ENCODE measurements at regions not wholly inside any gene's neighbourhood (a gene's known extent, or its start where the extent isn't known, plus 50 kb on each side); places are given as distances from the start of the nearest gene placed in this dataset.

DNA sequence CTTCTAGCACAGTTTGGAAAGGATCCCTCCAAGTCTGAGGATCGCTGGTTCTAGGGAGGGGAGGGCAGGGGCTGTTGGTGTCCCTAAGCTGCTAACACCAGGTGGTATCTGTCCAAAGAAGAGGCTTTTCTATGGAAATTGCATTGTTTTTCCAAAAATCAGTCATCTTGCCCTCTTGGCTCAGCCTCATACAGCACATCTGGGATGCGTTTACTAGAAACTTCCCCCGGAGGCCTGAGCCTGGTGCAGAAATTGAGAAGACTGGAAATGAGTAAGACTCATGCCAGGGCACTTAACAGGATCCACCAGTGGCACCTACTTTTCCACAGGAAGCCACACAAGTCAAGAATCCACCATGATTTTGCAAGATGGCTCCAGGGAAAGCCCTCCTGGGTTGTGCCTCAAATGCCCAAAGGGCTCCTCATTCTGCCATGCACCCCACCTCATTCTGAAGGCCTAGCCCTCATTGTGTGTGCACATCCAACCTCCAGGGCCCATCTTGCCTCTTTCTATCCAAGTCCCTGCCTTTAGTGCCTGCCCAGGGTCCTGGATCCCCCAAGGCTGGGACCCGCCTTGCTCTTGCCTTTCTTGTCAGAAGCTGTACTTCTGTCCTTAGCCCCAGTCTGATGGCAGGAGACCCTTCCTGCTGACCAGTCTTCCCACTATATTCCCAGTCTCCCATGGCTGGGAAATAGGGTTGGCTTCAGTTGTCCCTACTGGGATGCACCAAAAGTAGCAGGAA, 97.6 kb downstream of the MRPL14 start:
- DNase-seq (ENCODE audit: low spot score) = no peak
- TF ChIP-seq, protein P1, sequence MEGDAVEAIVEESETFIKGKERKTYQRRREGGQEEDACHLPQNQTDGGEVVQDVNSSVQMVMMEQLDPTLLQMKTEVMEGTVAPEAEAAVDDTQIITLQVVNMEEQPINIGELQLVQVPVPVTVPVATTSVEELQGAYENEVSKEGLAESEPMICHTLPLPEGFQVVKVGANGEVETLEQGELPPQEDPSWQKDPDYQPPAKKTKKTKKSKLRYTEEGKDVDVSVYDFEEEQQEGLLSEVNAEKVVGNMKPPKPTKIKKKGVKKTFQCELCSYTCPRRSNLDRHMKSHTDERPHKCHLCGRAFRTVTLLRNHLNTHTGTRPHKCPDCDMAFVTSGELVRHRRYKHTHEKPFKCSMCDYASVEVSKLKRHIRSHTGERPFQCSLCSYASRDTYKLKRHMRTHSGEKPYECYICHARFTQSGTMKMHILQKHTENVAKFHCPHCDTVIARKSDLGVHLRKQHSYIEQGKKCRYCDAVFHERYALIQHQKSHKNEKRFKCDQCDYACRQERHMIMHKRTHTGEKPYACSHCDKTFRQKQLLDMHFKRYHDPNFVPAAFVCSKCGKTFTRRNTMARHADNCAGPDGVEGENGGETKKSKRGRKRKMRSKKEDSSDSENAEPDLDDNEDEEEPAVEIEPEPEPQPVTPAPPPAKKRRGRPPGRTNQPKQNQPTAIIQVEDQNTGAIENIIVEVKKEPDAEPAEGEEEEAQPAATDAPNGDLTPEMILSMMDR (IDR thresholded peaks at IDR 0.05; ENCODE audit: extremely low read depth, insufficient read depth, missing control alignments) = no peak
- in situ Hi-C loops (cut with MboI; ENCODE audit: low pct_unique_long_range_greater_than_20kb, low sequenced_read_pairs, unreplicated experiment) = no loop called here

DNA sequence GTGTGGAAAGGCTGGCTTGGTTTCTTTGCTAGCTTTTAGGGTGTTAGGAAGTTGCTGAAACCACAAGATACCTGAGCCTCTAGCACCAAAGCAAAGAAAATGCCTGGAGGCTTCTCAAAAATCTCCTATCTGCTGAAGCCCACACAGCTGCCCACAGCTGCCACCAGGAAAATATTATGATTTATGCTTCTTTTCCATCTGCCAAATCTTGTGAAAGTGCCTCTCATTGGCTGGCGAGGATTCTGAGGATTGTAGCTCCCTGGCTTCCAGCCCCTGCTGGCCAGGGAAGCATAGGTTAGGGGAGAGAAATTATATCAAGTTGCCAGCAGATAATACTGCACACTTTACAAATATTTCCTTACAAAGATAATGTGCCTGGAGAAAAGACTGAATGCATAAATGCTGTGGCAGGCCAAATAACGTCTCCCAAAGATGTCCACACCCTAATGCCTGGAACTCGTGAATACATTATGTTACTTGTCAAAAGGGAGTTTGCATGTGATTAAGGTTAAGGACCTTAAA, 98.4 kb downstream of the MRPL14 start:
- in situ Hi-C loops (cut with MboI; ENCODE audit: low pct_unique_long_range_greater_than_20kb, low sequenced_read_pairs, unreplicated experiment) = no loop called here
- no peak for DNase-seq (ENCODE audit: low spot score)
- TF ChIP-seq, protein P1 (IDR thresholded peaks at IDR 0.05; ENCODE audit: extremely low read depth, insufficient read depth, missing control alignments) = no peak

DNA sequence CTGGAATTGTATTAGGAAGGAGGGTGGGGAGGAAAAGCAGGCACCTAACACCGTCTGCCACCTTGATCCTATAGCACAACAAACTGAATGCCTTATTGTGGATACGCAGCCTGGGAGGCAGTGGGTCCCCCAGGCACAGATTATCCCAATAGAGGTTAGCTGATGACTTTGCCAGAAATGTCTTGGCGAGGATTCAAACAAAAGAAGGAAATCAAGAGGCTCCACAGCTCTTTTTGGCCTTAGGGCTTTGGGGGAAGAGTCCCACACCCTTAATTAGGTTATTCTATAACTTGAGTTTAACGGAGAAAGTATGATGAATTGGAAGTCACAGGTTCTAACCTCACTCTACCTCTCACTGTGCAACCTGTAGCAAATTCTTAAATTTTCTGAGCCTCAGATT, 102.0 kb downstream of the MRPL14 start:
- in situ Hi-C loops (cut with MboI; ENCODE audit: low pct_unique_long_range_greater_than_20kb, low sequenced_read_pairs, unreplicated experiment) = no loop called here
- DNase-seq (ENCODE audit: low spot score) = no peak
- TF ChIP-seq, protein P1 (IDR thresholded peaks at IDR 0.05; ENCODE audit: extremely low read depth, insufficient read depth, missing control alignments) = no peak

DNA sequence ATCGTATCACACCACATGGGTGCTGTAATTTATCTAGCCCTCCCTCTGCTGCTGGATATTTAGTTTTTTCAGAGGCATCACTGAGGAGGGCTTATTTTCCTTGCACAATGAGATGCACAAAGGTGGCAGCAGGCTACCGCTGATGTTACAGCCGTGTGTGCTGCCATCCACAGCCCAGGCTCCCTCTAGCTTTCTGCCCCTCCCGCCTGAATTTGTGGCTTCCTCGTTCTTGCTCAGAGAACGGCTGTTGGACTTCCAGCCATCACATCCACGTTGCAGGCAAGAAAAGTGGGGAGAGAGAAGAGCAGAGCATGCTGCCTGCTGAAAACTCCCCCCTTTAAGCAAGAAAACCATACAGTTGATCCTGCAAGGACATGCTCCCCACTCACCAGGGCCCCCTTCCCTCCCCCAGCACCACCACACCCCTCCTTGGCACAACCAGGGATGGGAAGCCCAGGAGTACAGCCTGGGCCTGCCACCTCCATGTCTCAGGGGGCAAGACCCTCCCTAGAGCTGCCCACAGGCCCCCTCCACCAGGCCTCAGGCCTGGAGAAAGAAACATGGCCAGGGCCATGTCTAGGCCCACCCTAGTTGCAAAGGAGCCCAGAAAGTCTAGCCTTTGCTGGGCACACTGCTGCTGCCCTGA, 102.6 kb downstream of the MRPL14 start:
- DNase-seq (ENCODE audit: low spot score) = no peak
- in situ Hi-C loops (cut with MboI; ENCODE audit: low pct_unique_long_range_greater_than_20kb, low sequenced_read_pairs, unreplicated experiment) = no loop called here
- TF ChIP-seq, protein P1 (IDR thresholded peaks at IDR 0.05; ENCODE audit: extremely low read depth, insufficient read depth, missing control alignments) = no peak

DNA sequence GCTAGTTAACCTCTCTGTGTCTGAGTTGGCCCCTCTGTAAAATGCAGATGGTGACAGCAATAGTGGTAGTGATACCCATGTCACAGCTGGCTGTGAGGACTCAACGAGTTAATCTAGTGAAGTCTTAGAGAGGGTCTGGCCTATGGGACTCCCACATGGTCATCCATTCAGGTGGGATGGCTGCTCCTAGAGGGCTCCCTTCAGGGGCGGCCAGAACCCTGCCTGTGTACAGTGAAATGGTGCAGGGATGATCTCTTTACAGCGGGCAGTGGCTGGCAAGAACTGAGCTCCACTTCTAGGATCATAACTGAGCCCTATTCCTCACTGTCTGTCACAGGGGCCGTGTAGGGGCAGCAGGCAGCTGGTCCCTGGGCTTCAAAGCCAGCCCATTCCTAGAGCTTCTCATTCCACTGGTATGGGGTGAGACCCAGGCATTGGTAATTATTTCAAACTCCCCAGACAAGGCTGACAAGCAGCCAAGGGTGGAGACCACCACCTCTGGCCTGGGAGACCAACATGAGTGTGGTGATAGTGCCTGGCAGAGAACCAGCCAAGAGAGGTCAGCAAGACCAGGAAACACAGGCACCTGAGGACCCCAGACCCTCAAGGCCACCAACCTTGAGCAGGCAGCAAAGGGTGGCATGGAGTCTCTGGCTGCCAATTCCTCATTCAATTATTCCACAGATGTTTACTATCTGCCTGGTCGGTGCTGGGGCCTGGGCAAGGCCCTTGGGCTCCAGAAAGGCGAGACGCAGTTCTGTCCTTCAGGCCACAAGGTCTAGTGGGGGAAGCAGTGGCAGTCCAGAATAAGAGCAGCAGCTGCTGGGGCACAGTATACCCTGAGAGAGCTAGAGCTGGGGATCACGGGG, 103.4 kb downstream of the MRPL14 start:
- DNase-seq (ENCODE audit: low spot score) = no peak
- in situ Hi-C loops (cut with MboI; ENCODE audit: low pct_unique_long_range_greater_than_20kb, low sequenced_read_pairs, unreplicated experiment) = no loop called here
- TF ChIP-seq, protein P1 (IDR thresholded peaks at IDR 0.05; ENCODE audit: extremely low read depth, insufficient read depth, missing control alignments) = no peak

DNA sequence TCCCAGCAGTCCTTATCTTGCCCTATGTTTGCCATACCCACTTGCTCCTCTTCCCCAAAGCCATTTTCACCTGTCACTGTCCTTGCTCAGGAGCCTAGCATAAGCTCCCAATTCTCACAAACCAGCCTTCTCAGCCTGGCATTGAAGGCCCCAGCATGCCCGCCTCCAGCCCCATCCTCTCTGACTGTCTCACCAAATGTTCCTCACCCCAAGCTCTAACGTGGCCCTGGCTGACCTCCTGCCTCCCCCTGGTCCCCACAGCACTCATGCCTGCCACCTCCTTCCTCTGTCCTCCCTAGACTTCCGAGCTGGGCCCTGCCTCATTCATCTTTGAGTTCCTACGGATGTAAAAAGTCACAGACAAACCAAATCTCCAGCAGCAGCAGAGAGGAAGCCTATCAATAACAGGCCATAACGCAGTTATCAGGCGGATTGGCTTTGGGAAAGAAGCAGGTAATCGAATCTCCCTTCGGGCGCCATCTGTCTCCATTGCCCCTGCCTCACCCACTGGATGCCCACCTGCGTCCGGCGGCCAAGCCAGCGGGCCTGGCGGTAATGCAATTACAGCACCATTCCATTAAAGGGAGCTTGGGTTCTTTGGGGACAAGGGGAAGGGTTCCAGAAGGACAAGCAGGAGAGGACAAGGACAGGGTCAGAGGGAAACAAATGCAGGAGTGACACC, 104.4 kb downstream of the MRPL14 start:
- in situ Hi-C loops (cut with MboI; ENCODE audit: low pct_unique_long_range_greater_than_20kb, low sequenced_read_pairs, unreplicated experiment) = no loop called here
- TF ChIP-seq, protein P1 (IDR thresholded peaks at IDR 0.05; ENCODE audit: extremely low read depth, insufficient read depth, missing control alignments) = no peak
- no peak for DNase-seq (ENCODE audit: low spot score)

All from GM13977 (cell line).